HG02759 (cell line): ENCODE measurements at regions not wholly inside any gene's neighbourhood (a gene's known extent, or its start where the extent isn't known, plus 50 kb on each side); places are given as distances from the start of the nearest gene placed in this dataset.
"Not testable (repeated sequence)": the region's sequence is repeated elsewhere in the genome, so short reads cannot be mapped to it uniquely, and the experiment has no call there.

Experiments used
- ATAC-seq: cut with Tn5 transposase; IDR thresholded peaks from one replicate; pipeline ENCODE4 v1.9.1; 2021; ENCODE audit warnings: mild to moderate bottlenecking, moderate library complexity; ENCODE audit not compliant: unreplicated experiment

- no peak for ATAC-seq
Observed at GRCh38 chr6:80594461-80594860, 488.0 kb downstream of the BCKDHB start.

- no peak for ATAC-seq
Observed at GRCh38 chr6:80592436-80592835, 486.0 kb downstream of the BCKDHB start.

- ATAC-seq = no peak
Observed at GRCh38 chr6:80586242-80586641, 479.8 kb downstream of the BCKDHB start.

- no peak for ATAC-seq
Observed at GRCh38 chr6:80579391-80580023, 473.0 kb downstream of the BCKDHB start.

GRCh38 chr6:80573320-80573719 is 466.8 kb downstream of the BCKDHB start:
- not testable (repeated sequence) for ATAC-seq

- ATAC-seq = peak; percentile 75
Observed at GRCh38 chr6:80566361-80566760, 459.9 kb downstream of the BCKDHB start.

- no peak for ATAC-seq
Observed at GRCh38 chr6:80553071-80553740, 446.7 kb downstream of the BCKDHB start.

GRCh38 chr6:80550748-80551147 is 444.3 kb downstream of the BCKDHB start:
- no peak for ATAC-seq

- ATAC-seq = no peak
Observed at GRCh38 chr6:80550281-80550680, 443.8 kb downstream of the BCKDHB start.

- no peak for ATAC-seq
Observed at GRCh38 chr6:80548532-80548931, 442.1 kb downstream of the BCKDHB start.

- no peak for ATAC-seq
Observed at GRCh38 chr6:80547827-80548226, 441.4 kb downstream of the BCKDHB start.

GRCh38 chr6:80544976-80545722 is 438.7 kb downstream of the BCKDHB start:
- ATAC-seq = peak; percentile 38

- no peak for ATAC-seq
Observed at GRCh38 chr6:80544555-80544954, 438.1 kb downstream of the BCKDHB start.

GRCh38 chr6:80543598-80544222 is 437.2 kb downstream of the BCKDHB start:
- ATAC-seq = no peak

- no peak for ATAC-seq
Observed at GRCh38 chr6:80543151-80543550, 436.7 kb downstream of the BCKDHB start.

- no peak for ATAC-seq
Observed at GRCh38 chr6:80541886-80542285, 435.4 kb downstream of the BCKDHB start.

- peak; percentile 41 for ATAC-seq
Observed at GRCh38 chr6:80541181-80541580, 434.7 kb downstream of the BCKDHB start.

- no peak for ATAC-seq
Observed at GRCh38 chr6:80540700-80541099, 434.2 kb downstream of the BCKDHB start.

GRCh38 chr6:80537118-80537972 is 430.9 kb downstream of the BCKDHB start:
- ATAC-seq = no peak

- ATAC-seq = no peak
Observed at GRCh38 chr6:80535914-80536565, 429.6 kb downstream of the BCKDHB start.
